Cardiac fibroblast (primary cell): ENCODE measurements at regions not wholly inside any gene's neighbourhood (a gene's known extent, or its start where the extent isn't known, plus 50 kb on each side); places are given as distances from the start of the nearest gene placed in this dataset.
"Not testable (repeated sequence)": the region's sequence is repeated elsewhere in the genome, so short reads cannot be mapped to it uniquely, and the experiment has no call there.

Experiments used
- DNase-seq, 2 donors: peaks; one replicate each; pipeline versions ENCODE4 v3.0.0 to v3.0.0-alpha.2; 2010; ENCODE audit warnings: low read depth in 2 of 2
- H3K4me3 ChIP-seq, 2 donors: replicated peaks in 1 of 2; 1 replicate in 1 of 2; 2 replicates in 1 of 2; pipeline ENCODE4 v1.5.1; 2011; ENCODE audit warnings: low read depth in 2 of 2, low read length in 2 of 2, mild to moderate bottlenecking in 2 of 2, moderate library complexity in 1 of 2
- CTCF ChIP-seq: IDR thresholded peaks from one replicate; pipeline ENCODE4 v1.5.1; 2011; ENCODE audit warnings: low read depth, mild to moderate bottlenecking, low read length, inconsistent platforms

GRCh38 chr6:22372922-22373321, 76.1 kb upstream of the PRL start:
- no peak for DNase-seq
- no peak for TF ChIP-seq CTCF
- H3K4me3 ChIP-seq, result no peak overlapping the region

- not testable (repeated sequence) for H3K4me3 ChIP-seq, DNase-seq
Measured at GRCh38 chr6:22374950-22375349, 78.1 kb upstream of the PRL start.

- not testable (repeated sequence) for H3K4me3 ChIP-seq, DNase-seq
Measured at GRCh38 chr6:22376293-22376692, 79.5 kb upstream of the PRL start.

- not testable (repeated sequence) for DNase-seq, H3K4me3 ChIP-seq
Measured at GRCh38 chr6:22378536-22378935, 81.7 kb upstream of the PRL start.

- no peak overlapping the region for H3K4me3 ChIP-seq
- DNase-seq, result no peak
- TF ChIP-seq CTCF, result no peak
Measured at GRCh38 chr6:22380236-22380635, 83.4 kb upstream of the PRL start.

- no peak for DNase-seq
- H3K4me3 ChIP-seq, result no peak overlapping the region
- no peak for TF ChIP-seq CTCF
Measured at GRCh38 chr6:22381845-22382544, 85.2 kb upstream of the PRL start.

GRCh38 chr6:22383016-22383415, 86.2 kb upstream of the PRL start:
- H3K4me3 ChIP-seq, result no peak overlapping the region
- TF ChIP-seq CTCF, result no peak
- peak in 1 of 2 donors; percentile 14 for DNase-seq

- no peak overlapping the region for H3K4me3 ChIP-seq
- peak in 1 of 2 donors; percentile 14 for DNase-seq
- no peak for TF ChIP-seq CTCF
Measured at GRCh38 chr6:22392711-22393110, 95.9 kb upstream of the PRL start.
